Mucosa of stomach (tissue), 1 donor: ENCODE measurements at regions not wholly inside any gene's neighbourhood (a gene's known extent, or its start where the extent isn't known, plus 50 kb on each side); places are given as distances from the start of the nearest gene placed in this dataset.

Experiments used
- H3K27me3 ChIP-seq: one replicate; pipeline ENCODE4 v1.7.0; 2013; ENCODE audit warnings: mild to moderate bottlenecking, low read length; ENCODE audit not compliant: control insufficient read depth, insufficient read depth
- H3K36me3 ChIP-seq: one replicate; pipeline ENCODE4 v1.7.0; 2013; ENCODE audit warnings: low read length; ENCODE audit not compliant: control insufficient read depth, insufficient read depth
- H3K4me1 ChIP-seq: one replicate; pipeline ENCODE4 v1.7.0; 2013; ENCODE audit warnings: mild to moderate bottlenecking, low read length; ENCODE audit not compliant: control insufficient read depth, insufficient read depth
- H3K4me3 ChIP-seq: one replicate; pipeline ENCODE4 v1.7.0; 2013; ENCODE audit warnings: low read length
- H3K9ac ChIP-seq: one replicate; pipeline ENCODE4 v1.7.0; 2013; ENCODE audit warnings: mild to moderate bottlenecking, low read length, moderate library complexity
- H3K9me3 ChIP-seq: one replicate; pipeline ENCODE4 v1.7.0; 2013; ENCODE audit warnings: mild to moderate bottlenecking, low read length, moderate library complexity; ENCODE audit not compliant: control insufficient read depth
- donor health status: Pancreatic carcinoma.

- no peak overlapping the region for H3K9ac ChIP-seq
- H3K4me3 ChIP-seq: no peak overlapping the region
- no peaks in the 10 kb centered on the region for H3K27me3 ChIP-seq
- H3K4me1 ChIP-seq: no peaks in the 10 kb centered on the region
- no peaks in the 10 kb centered on the region for H3K9me3 ChIP-seq
- H3K36me3 ChIP-seq: no peaks in the 10 kb centered on the region
Measured at GRCh38 chr21:28541371-28542112, 451.1 kb downstream of the LTN1 start.

- no peaks in the 10 kb centered on the region for H3K27me3 ChIP-seq
- no peaks in the 10 kb centered on the region for H3K9me3 ChIP-seq
- H3K4me1 ChIP-seq: no peaks in the 10 kb centered on the region
- no peaks in the 10 kb centered on the region for H3K36me3 ChIP-seq
- H3K4me3 ChIP-seq: no peak overlapping the region
- H3K9ac ChIP-seq: no peak overlapping the region
Measured at GRCh38 chr21:28540514-28540913, 452.2 kb downstream of the LTN1 start.

GRCh38 chr21:28539623-28539988, 453.1 kb downstream of the LTN1 start:
- H3K9ac ChIP-seq: no peak overlapping the region
- no peaks in the 10 kb centered on the region for H3K9me3 ChIP-seq
- no peaks in the 10 kb centered on the region for H3K27me3 ChIP-seq
- H3K36me3 ChIP-seq: no peaks in the 10 kb centered on the region
- H3K4me3 ChIP-seq: no peak overlapping the region
- H3K4me1 ChIP-seq: no peaks in the 10 kb centered on the region

- Histone ChIP-seq H3K9ac (no peak overlapping the region), H3K9me3 (no peaks in the 10 kb centered on the region), H3K36me3 (no peaks in the 10 kb centered on the region), H3K27me3 (no peaks in the 10 kb centered on the region), H3K4me1 (no peaks in the 10 kb centered on the region), H3K4me3 (no peak overlapping the region)
Measured at GRCh38 chr21:28538987-28539622, 453.6 kb downstream of the LTN1 start.

- no peaks in the 10 kb centered on the region for H3K36me3 ChIP-seq
- H3K27me3 ChIP-seq: no peaks in the 10 kb centered on the region
- H3K9ac ChIP-seq: no peak overlapping the region
- H3K4me3 ChIP-seq: no peak overlapping the region
- no peaks in the 10 kb centered on the region for H3K9me3 ChIP-seq
- no peaks in the 10 kb centered on the region for H3K4me1 ChIP-seq
Measured at GRCh38 chr21:28537371-28538079, 455.2 kb downstream of the LTN1 start.

GRCh38 chr21:28532446-28532845, 460.2 kb downstream of the LTN1 start:
- Histone ChIP-seq H3K4me1 (no peaks in the 10 kb centered on the region), H3K9ac (no peak overlapping the region), H3K36me3 (no peaks in the 10 kb centered on the region)

GRCh38 chr21:28523367-28523766, 469.3 kb downstream of the LTN1 start:
- Histone ChIP-seq H3K36me3 (no peaks in the 10 kb centered on the region), H3K4me1 (no peaks in the 10 kb centered on the region), H3K9me3 (no peaks in the 10 kb centered on the region), H3K27me3 (no peaks in the 10 kb centered on the region), H3K9ac (no peak overlapping the region), H3K4me3 (no peak overlapping the region)

More at GRCh38 chr21:28532446-28532845, 460.2 kb downstream of the LTN1 start:
- H3K9me3 ChIP-seq: no peaks in the 10 kb centered on the region
- H3K4me3 ChIP-seq: no peak overlapping the region
- no peaks in the 10 kb centered on the region for H3K27me3 ChIP-seq

GRCh38 chr21:28522014-28522799, 470.5 kb downstream of the LTN1 start:
- no peaks in the 10 kb centered on the region for H3K4me1 ChIP-seq
- H3K9ac ChIP-seq: no peak overlapping the region
- H3K4me3 ChIP-seq: no peak overlapping the region
- H3K36me3 ChIP-seq: no peaks in the 10 kb centered on the region
- H3K27me3 ChIP-seq: no peaks in the 10 kb centered on the region
- no peaks in the 10 kb centered on the region for H3K9me3 ChIP-seq

- Histone ChIP-seq H3K4me1 (no peaks in the 10 kb centered on the region), H3K36me3 (no peaks in the 10 kb centered on the region), H3K4me3 (no peak overlapping the region), H3K9me3 (no peaks in the 10 kb centered on the region), H3K27me3 (no peaks in the 10 kb centered on the region), H3K9ac (no peak overlapping the region)
Measured at GRCh38 chr21:28518630-28519029, 474.0 kb downstream of the LTN1 start.

GRCh38 chr21:28516991-28517592, 475.6 kb downstream of the LTN1 start:
- no peaks in the 10 kb centered on the region for H3K27me3 ChIP-seq
- no peaks in the 10 kb centered on the region for H3K36me3 ChIP-seq
- H3K4me3 ChIP-seq: no peak overlapping the region
- no peaks in the 10 kb centered on the region for H3K4me1 ChIP-seq
- H3K9ac ChIP-seq: no peak overlapping the region
- no peaks in the 10 kb centered on the region for H3K9me3 ChIP-seq

- no peaks in the 10 kb centered on the region for H3K27me3 ChIP-seq
- H3K9me3 ChIP-seq: no peaks in the 10 kb centered on the region
- no peak overlapping the region for H3K9ac ChIP-seq
- no peaks in the 10 kb centered on the region for H3K4me1 ChIP-seq
- no peak overlapping the region for H3K4me3 ChIP-seq
- H3K36me3 ChIP-seq: no peaks in the 10 kb centered on the region
Measured at GRCh38 chr21:28516021-28516420, 476.7 kb downstream of the LTN1 start.
